Fibroblast of lung (primary cell): ENCODE measurements at regions not wholly inside any gene's neighbourhood (a gene's known extent, or its start where the extent isn't known, plus 50 kb on each side); places are given as distances from the start of the nearest gene placed in this dataset.

Source experiments
- DNase-seq, 2 donors: peaks; one replicate each; pipeline versions ENCODE4 v3.0.0 to v3.0.0-alpha.2; 2010; ENCODE audit warnings: low read depth in 2 of 2
- H2AFZ ChIP-seq: 2 replicates; pipeline ENCODE4 v1.5.1; 2012; ENCODE audit warnings: low read length, control low read depth, inconsistent platforms
- H3K27ac ChIP-seq: 2 replicates; pipeline ENCODE4 v1.5.1; 2011; ENCODE audit warnings: low read length, control low read depth; ENCODE audit not compliant: insufficient read depth
- H3K27me3 ChIP-seq: 2 replicates; pipeline ENCODE4 v1.5.1; 2011; ENCODE audit warnings: mild to moderate bottlenecking, low read length; ENCODE audit not compliant: control insufficient read depth, insufficient read depth
- H3K36me3 ChIP-seq: 2 replicates; pipeline ENCODE4 v1.5.1; 2011; ENCODE audit warnings: low read length; ENCODE audit not compliant: control insufficient read depth, insufficient read depth
- H3K4me1 ChIP-seq: 2 replicates; pipeline ENCODE4 v1.5.1; 2011; ENCODE audit warnings: low read length; ENCODE audit not compliant: control insufficient read depth, insufficient read depth; ENCODE audit errors: extremely low read depth
- H3K4me2 ChIP-seq: 2 replicates; pipeline ENCODE4 v1.5.1; 2011; ENCODE audit warnings: low read length, control low read depth; ENCODE audit not compliant: insufficient read depth; ENCODE audit errors: extremely low read depth
- H3K4me3 ChIP-seq, 4 experiments: fragments of 200-600 bp in 1 of 4; sonication (generic) in 1 of 4; replicated peaks in 1 of 4; 2 replicates each; pipeline ENCODE4 v1.5.1; 2011 to 2016; ENCODE audit warnings: low read length in 4 of 4, low read depth in 3 of 4, mild to moderate bottlenecking in 3 of 4, control low read depth in 2 of 4, inconsistent platforms in 1 of 4, mixed read lengths in 1 of 4; ENCODE audit not compliant: insufficient read depth in 1 of 4; ENCODE audit errors: control extremely low read depth in 1 of 4
- H3K79me2 ChIP-seq: 2 replicates; pipeline ENCODE4 v1.5.1; 2012; ENCODE audit warnings: mild to moderate bottlenecking, low read length, inconsistent platforms; ENCODE audit not compliant: control insufficient read depth, insufficient read depth
- H3K9ac ChIP-seq: 2 replicates; pipeline ENCODE4 v1.5.1; 2011; ENCODE audit warnings: mild to moderate bottlenecking, low read length, control low read depth; ENCODE audit not compliant: insufficient read depth
- H3K9me3 ChIP-seq: 2 replicates; pipeline ENCODE4 v1.5.1; 2012; ENCODE audit warnings: low read depth, low read length; ENCODE audit not compliant: control insufficient read depth, insufficient read depth
- H4K20me1 ChIP-seq: 2 replicates; pipeline ENCODE4 v1.5.1; 2011; ENCODE audit warnings: low read length; ENCODE audit not compliant: control insufficient read depth, insufficient read depth; ENCODE audit errors: extremely low read depth
- EZH2 ChIP-seq: IDR thresholded peaks from 2 replicates; pipeline ENCODE4 v1.5.1; 2012; ENCODE audit warnings: low read length, control low read depth, mild to moderate bottlenecking; ENCODE audit errors: missing control alignments
- TF ChIP-seq, protein P1 (sequence below), 2 donors: IDR thresholded peaks in 1 of 2; conservative IDR thresholded peaks in 1 of 2; 1 replicate in 1 of 2; 2 replicates in 1 of 2; pipeline ENCODE4 v1.5.1; 2011 to 2012; ENCODE audit warnings: low read length in 2 of 2, control low read depth in 1 of 2, inconsistent platforms in 1 of 2, low read depth in 1 of 2, mild to moderate bottlenecking in 1 of 2

- Histone ChIP-seq H3K9me3 (no peaks in the 10 kb centered on the region), H3K9ac (no peak overlapping the region), H4K20me1 (no peaks in the 10 kb centered on the region), H3K36me3 (no peaks in the 10 kb centered on the region), H3K4me2 (no peak overlapping the region), H3K27me3 (no peaks in the 10 kb centered on the region), H3K4me1 (peaks cover 13% of the 10 kb centered on the region), H2AFZ (no peak overlapping the region), H3K4me3 (no peak overlapping the region), H3K27ac (no peak overlapping the region), H3K79me2 (no peaks in the 10 kb centered on the region)
- TF ChIP-seq, protein P1, sequence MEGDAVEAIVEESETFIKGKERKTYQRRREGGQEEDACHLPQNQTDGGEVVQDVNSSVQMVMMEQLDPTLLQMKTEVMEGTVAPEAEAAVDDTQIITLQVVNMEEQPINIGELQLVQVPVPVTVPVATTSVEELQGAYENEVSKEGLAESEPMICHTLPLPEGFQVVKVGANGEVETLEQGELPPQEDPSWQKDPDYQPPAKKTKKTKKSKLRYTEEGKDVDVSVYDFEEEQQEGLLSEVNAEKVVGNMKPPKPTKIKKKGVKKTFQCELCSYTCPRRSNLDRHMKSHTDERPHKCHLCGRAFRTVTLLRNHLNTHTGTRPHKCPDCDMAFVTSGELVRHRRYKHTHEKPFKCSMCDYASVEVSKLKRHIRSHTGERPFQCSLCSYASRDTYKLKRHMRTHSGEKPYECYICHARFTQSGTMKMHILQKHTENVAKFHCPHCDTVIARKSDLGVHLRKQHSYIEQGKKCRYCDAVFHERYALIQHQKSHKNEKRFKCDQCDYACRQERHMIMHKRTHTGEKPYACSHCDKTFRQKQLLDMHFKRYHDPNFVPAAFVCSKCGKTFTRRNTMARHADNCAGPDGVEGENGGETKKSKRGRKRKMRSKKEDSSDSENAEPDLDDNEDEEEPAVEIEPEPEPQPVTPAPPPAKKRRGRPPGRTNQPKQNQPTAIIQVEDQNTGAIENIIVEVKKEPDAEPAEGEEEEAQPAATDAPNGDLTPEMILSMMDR (conservative IDR thresholded peaks at IDR 0.05 in 1 of 2, IDR thresholded peaks at IDR 0.05 in 1 of 2; ENCODE audit: low read depth in 1 of 2, low read length in 2 of 2), result no peak
- no peak for TF ChIP-seq EZH2
- no peak for DNase-seq
Observed at GRCh38 chr1:193339401-193339800, 153.0 kb upstream of the B3GALT2 start.

GRCh38 chr1:193338194-193338593, 151.8 kb upstream of the B3GALT2 start:
- Histone ChIP-seq H3K9ac (no peak overlapping the region), H3K79me2 (no peaks in the 10 kb centered on the region), H2AFZ (no peak overlapping the region), H3K4me2 (no peak overlapping the region), H4K20me1 (no peaks in the 10 kb centered on the region), H3K36me3 (no peaks in the 10 kb centered on the region), H3K27me3 (no peaks in the 10 kb centered on the region), H3K4me1 (peaks cover 13% of the 10 kb centered on the region), H3K9me3 (no peaks in the 10 kb centered on the region), H3K27ac (no peak overlapping the region), H3K4me3 (no peak overlapping the region)
- TF ChIP-seq, protein P1 (conservative IDR thresholded peaks at IDR 0.05 in 1 of 2, IDR thresholded peaks at IDR 0.05 in 1 of 2; ENCODE audit: low read depth in 1 of 2, low read length in 2 of 2), result no peak
- TF ChIP-seq EZH2, result no peak
- peak; percentile 26 to 61 for DNase-seq

DNA sequence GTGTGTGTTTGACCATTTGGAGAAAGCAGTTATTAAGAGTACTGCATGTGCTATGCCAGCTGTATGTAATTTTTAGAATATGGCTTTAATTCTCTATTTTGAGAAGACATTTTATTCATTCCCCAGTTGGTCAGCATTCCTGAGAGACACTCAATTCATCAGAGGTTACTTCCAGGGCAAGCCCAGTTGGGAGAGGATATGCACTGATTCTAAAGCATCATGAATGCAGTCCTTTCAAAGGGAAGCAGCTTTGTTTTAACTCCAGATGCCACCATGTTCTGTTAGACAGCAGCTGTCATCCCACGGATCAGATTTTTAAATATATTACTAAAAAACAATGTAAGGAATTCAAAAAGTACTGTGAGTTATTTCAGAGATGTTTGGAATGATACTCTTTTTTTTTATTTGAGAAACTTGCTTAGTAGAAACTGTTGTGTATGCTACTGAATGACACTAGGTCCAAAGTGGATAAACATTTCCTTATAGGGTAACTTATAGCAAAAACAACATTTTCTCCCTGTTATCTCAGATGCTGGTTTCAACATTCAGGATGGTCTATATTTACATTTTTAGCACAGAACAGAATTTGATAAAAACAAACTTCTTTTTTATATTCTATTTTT, 149.5 kb upstream of the B3GALT2 start:
- H3K4me3 ChIP-seq, result no peak overlapping the region
- H3K9me3 ChIP-seq, result no peaks in the 10 kb centered on the region
- H4K20me1 ChIP-seq, result no peaks in the 10 kb centered on the region
- H3K4me2 ChIP-seq, result peak overlapping the region; percentile 21
- DNase-seq, result peak; percentile 49 to 89
- no peaks in the 10 kb centered on the region for H3K36me3 ChIP-seq
- TF ChIP-seq, protein P1 (conservative IDR thresholded peaks at IDR 0.05 in 1 of 2, IDR thresholded peaks at IDR 0.05 in 1 of 2; ENCODE audit: low read depth in 1 of 2, low read length in 2 of 2), result no peak
- TF ChIP-seq EZH2, result no peak
- peaks cover 13% of the 10 kb centered on the region for H3K4me1 ChIP-seq
- no peaks in the 10 kb centered on the region for H3K79me2 ChIP-seq
- H3K27ac ChIP-seq, result no peak overlapping the region
- H3K27me3 ChIP-seq, result no peaks in the 10 kb centered on the region
- H3K9ac ChIP-seq, result no peak overlapping the region
- no peak overlapping the region for H2AFZ ChIP-seq
